Skeletal muscle satellite cell (primary cell): ENCODE measurements at regions not wholly inside any gene's neighbourhood (a gene's known extent, or its start where the extent isn't known, plus 50 kb on each side); places are given as distances from the start of the nearest gene placed in this dataset.

Experiments used
- H3K27me3 ChIP-seq: 2 replicates; pipeline ENCODE4 v1.7.0; 2013; ENCODE audit warnings: low read length; ENCODE audit not compliant: control insufficient read depth, insufficient read depth
- H3K36me3 ChIP-seq: 2 replicates; pipeline ENCODE4 v1.7.0; 2013; ENCODE audit warnings: mild to moderate bottlenecking, control low read depth, low read length; ENCODE audit not compliant: insufficient read depth
- H3K4me1 ChIP-seq: 2 replicates; pipeline ENCODE4 v1.7.0; 2013; ENCODE audit warnings: low read length; ENCODE audit not compliant: control insufficient read depth, insufficient read depth
- H3K4me2 ChIP-seq: 2 replicates; pipeline ENCODE4 v1.7.0; 2013; ENCODE audit warnings: mild to moderate bottlenecking, low read length
- H3K4me3 ChIP-seq: 2 replicates; pipeline ENCODE4 v1.7.0; 2013; ENCODE audit warnings: low read length
- H3K9ac ChIP-seq: 2 replicates; pipeline ENCODE4 v1.7.0; 2013; ENCODE audit warnings: mild to moderate bottlenecking, low read depth, low read length, moderate library complexity
- H3K9me3 ChIP-seq: replicated peaks from 2 replicates; pipeline ENCODE4 v1.7.0; 2013; ENCODE audit warnings: mild to moderate bottlenecking, control low read depth, low read length

DNA sequence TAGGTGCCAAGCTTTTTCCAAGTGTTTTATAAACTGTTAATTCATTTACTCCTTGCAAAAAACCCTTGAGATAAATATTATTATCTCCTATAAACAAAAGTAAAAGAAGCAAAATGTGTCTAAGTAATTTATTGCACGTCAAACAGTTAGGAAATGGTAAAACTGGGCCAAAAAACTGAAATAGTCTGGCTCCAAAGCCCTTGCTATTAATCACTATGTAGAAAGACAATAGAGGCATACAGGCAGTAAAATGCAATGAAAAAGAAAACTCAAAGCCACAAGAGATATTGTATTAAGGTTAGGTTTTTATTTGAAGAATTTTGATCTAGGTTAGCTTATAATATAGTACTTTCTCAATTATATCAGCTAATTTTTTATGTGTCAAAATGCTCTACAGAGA is 457.7 kb downstream of the ANXA1 start:
- no peak overlapping the region for H3K4me3 ChIP-seq
- no peaks in the 10 kb centered on the region for H3K4me1 ChIP-seq
- no peak overlapping the region for H3K4me2 ChIP-seq
- H3K27me3 ChIP-seq: peaks cover 5% of the 10 kb centered on the region
- H3K9me3 ChIP-seq: no peaks in the 10 kb centered on the region
- H3K9ac ChIP-seq: no peak overlapping the region
- no peaks in the 10 kb centered on the region for H3K36me3 ChIP-seq

DNA sequence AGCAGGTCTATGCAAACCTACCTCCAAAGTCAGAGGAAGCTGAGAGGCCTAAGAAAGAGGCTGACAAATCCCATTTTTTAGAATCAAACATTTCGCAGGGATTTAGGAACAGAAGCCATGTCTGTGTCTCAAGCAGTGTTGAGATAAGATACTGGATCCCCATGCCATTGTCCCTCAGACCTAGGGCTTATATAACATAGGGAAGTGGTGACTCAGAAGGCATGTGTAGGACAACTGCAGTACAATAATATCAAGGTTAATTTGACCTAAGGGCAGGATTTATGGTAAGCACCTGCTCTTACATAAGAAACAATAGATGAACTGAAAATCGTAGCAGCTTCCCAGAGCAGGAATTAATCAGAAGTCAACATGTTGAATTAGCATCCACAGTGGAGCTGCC is 459.4 kb downstream of the ANXA1 start:
- no peak overlapping the region for H3K9ac ChIP-seq
- H3K4me2 ChIP-seq: no peak overlapping the region
- no peaks in the 10 kb centered on the region for H3K4me1 ChIP-seq
- H3K27me3 ChIP-seq: peaks cover 5% of the 10 kb centered on the region
- H3K9me3 ChIP-seq: no peaks in the 10 kb centered on the region
- H3K4me3 ChIP-seq: no peak overlapping the region
- no peaks in the 10 kb centered on the region for H3K36me3 ChIP-seq

DNA sequence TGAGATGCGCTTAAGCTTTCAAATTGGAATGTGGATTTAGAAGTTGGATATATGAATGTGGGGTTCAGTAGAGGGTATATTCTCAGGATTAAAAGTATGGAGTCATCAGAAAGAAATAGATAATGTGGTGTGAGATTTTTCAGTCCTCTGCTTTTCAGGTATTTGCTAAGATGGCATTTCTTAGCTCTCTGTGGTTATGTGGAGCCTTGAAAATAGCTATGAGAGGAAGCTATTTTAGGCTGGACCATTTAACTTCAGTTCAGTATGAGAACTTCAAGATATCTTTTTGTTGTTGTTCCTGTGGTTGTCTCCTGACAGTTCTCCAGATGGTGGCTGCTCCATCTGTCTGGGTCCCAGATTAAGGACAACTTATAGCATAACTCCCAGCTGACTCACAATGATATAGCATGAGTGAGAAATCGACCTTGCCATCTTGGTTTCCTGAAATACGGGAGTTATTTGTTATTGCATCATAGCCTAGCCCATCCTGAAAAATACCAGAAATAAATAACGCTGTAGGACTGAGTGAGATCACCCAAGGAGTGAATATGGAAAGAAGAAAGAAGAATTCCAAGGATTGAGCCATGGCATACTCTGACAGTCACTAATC is 461.5 kb downstream of the ANXA1 start:
- Histone ChIP-seq H3K9me3 (no peaks in the 10 kb centered on the region), H3K27me3 (no peaks in the 10 kb centered on the region), H3K4me1 (no peaks in the 10 kb centered on the region), H3K4me2 (no peak overlapping the region), H3K9ac (no peak overlapping the region), H3K36me3 (no peaks in the 10 kb centered on the region), H3K4me3 (no peak overlapping the region)

DNA sequence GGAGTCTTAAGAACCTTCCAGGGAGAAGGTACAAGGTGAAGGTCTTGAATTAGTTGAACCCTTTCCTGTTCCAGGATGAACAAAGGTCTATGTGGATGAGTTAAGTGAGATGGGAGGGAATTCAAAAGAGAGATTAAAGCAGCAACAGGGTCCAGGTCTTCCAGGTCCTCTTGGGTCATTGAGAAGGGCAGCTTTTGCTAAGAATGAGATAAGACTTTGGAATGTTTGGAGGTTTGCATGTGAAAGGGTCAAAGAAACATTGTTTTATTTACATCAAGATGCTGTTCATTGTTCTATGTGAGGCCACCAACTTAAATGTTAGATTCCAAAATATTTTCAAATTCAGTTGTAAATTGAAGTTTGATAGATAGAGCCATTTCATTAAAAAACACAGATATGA is 463.9 kb downstream of the ANXA1 start:
- H3K9me3 ChIP-seq: no peaks in the 10 kb centered on the region
- H3K9ac ChIP-seq: no peak overlapping the region
- no peaks in the 10 kb centered on the region for H3K36me3 ChIP-seq
- H3K4me2 ChIP-seq: no peak overlapping the region
- no peak overlapping the region for H3K4me3 ChIP-seq
- no peaks in the 10 kb centered on the region for H3K4me1 ChIP-seq
- H3K27me3 ChIP-seq: peaks cover 3% of the 10 kb centered on the region

GRCh38 chr9:73617586-73617985 is 465.9 kb downstream of the ANXA1 start:
- no peaks in the 10 kb centered on the region for H3K36me3 ChIP-seq
- no peak overlapping the region for H3K4me3 ChIP-seq
- H3K4me1 ChIP-seq: no peaks in the 10 kb centered on the region
- H3K9ac ChIP-seq: no peak overlapping the region
- peaks cover 3% of the 10 kb centered on the region for H3K27me3 ChIP-seq
- H3K9me3 ChIP-seq: no peaks in the 10 kb centered on the region
- H3K4me2 ChIP-seq: no peak overlapping the region

- Histone ChIP-seq H3K9me3 (no peaks in the 10 kb centered on the region), H3K4me2 (no peak overlapping the region), H3K27me3 (no peaks in the 10 kb centered on the region), H3K36me3 (no peaks in the 10 kb centered on the region), H3K9ac (no peak overlapping the region), H3K4me1 (peaks cover 4% of the 10 kb centered on the region), H3K4me3 (no peak overlapping the region)
Observed at GRCh38 chr9:73640971-73641370, 489.3 kb downstream of the ANXA1 start.

- no peak overlapping the region for H3K4me3 ChIP-seq
- H3K9ac ChIP-seq: no peak overlapping the region
- peaks cover 4% of the 10 kb centered on the region for H3K4me1 ChIP-seq
- H3K4me2 ChIP-seq: no peak overlapping the region
- H3K9me3 ChIP-seq: no peaks in the 10 kb centered on the region
- no peaks in the 10 kb centered on the region for H3K27me3 ChIP-seq
- no peaks in the 10 kb centered on the region for H3K36me3 ChIP-seq
Observed at GRCh38 chr9:73643379-73644013, 491.8 kb downstream of the ANXA1 start.

- Histone ChIP-seq H3K27me3 (no peaks in the 10 kb centered on the region), H3K4me3 (no peak overlapping the region), H3K4me2 (no peak overlapping the region), H3K36me3 (no peaks in the 10 kb centered on the region), H3K9ac (no peak overlapping the region), H3K4me1 (peaks cover 4% of the 10 kb centered on the region), H3K9me3 (no peaks in the 10 kb centered on the region)
Observed at GRCh38 chr9:73647560-73647959, 495.9 kb downstream of the ANXA1 start.

DNA sequence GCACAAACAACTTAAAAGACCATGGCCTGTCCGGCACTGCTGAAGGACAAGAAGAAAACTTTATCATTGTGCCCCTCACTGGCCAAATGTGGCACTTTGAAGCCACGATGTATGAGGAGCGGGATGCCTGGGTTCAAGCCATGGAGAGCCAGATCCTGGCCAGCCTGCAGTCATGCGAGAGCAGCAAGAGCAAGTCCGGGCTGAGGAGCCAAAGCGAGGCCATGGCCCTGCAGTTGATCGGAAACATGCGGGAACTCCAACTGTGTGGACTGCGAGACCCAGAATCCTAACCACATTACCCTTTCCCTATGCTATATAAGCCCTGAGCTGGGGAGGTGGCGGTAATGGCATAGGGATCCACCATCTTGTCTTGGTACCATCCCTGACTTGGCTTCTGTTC is 497.9 kb downstream of the ANXA1 start:
- Histone ChIP-seq H3K4me3 (no peak overlapping the region), H3K27me3 (no peaks in the 10 kb centered on the region), H3K4me1 (no peaks in the 10 kb centered on the region), H3K9ac (no peak overlapping the region), H3K36me3 (no peaks in the 10 kb centered on the region), H3K9me3 (no peaks in the 10 kb centered on the region), H3K4me2 (no peak overlapping the region)

- H3K9me3 ChIP-seq: no peaks in the 10 kb centered on the region
- no peak overlapping the region for H3K4me2 ChIP-seq
- H3K9ac ChIP-seq: no peak overlapping the region
- no peaks in the 10 kb centered on the region for H3K4me1 ChIP-seq
- H3K36me3 ChIP-seq: no peaks in the 10 kb centered on the region
- no peaks in the 10 kb centered on the region for H3K27me3 ChIP-seq
- H3K4me3 ChIP-seq: no peak overlapping the region
Observed at GRCh38 chr9:73655363-73655762, 503.7 kb downstream of the ANXA1 start.

DNA sequence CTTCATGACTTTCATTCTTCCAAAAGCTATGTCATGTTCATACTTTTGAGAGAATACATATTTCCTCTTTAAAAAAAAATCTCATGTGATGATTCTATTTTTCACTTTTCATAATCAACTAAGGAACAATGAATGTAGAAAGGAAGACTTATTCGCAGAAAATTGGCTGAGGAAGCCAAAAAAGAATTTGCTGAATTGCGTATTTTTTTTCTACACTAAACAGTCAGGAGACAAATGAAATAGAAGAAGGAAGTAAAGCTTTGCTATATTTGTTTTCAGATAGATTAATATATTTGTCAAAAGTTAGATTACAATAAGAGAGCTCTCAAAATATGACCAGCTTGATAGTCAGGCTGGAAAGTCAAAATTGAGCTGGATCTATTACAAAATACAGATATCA is 504.2 kb downstream of the ANXA1 start:
- no peaks in the 10 kb centered on the region for H3K27me3 ChIP-seq
- H3K4me2 ChIP-seq: no peak overlapping the region
- H3K4me1 ChIP-seq: no peaks in the 10 kb centered on the region
- H3K9me3 ChIP-seq: no peaks in the 10 kb centered on the region
- no peak overlapping the region for H3K9ac ChIP-seq
- no peaks in the 10 kb centered on the region for H3K36me3 ChIP-seq
- no peak overlapping the region for H3K4me3 ChIP-seq

DNA sequence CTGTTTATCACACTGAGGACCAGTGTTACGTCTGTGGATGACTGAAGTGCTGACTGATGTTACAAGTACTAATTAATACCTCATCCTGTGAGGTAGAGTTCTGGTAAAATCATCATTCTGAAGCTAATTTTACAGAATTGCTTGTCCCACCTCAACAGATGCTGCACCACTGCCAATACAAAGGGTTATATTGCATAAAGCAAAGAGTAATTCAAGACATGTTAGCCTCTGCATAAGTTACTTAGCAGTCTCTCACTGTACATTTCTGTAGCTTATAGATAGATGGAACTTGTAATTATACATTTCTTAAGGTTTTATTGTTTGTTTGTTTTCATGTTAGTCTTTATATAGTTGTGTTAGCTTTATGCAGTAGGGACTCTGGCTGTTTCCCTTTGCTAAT is 513.6 kb downstream of the ANXA1 start:
- H3K4me1 ChIP-seq: no peaks in the 10 kb centered on the region
- no peaks in the 10 kb centered on the region for H3K36me3 ChIP-seq
- no peak overlapping the region for H3K9ac ChIP-seq
- no peaks in the 10 kb centered on the region for H3K27me3 ChIP-seq
- no peak overlapping the region for H3K4me2 ChIP-seq
- no peaks in the 10 kb centered on the region for H3K9me3 ChIP-seq
- H3K4me3 ChIP-seq: no peak overlapping the region
